Fibroblast of lung (primary cell): ENCODE measurements at regions not wholly inside any gene's neighbourhood (a gene's known extent, or its start where the extent isn't known, plus 50 kb on each side); places are given as distances from the start of the nearest gene placed in this dataset.

ENCODE experiments used
- CTCF ChIP-seq, 2 donors: IDR thresholded peaks in 1 of 2; conservative IDR thresholded peaks in 1 of 2; 1 replicate in 1 of 2; 2 replicates in 1 of 2; pipeline ENCODE4 v1.5.1; 2011 to 2012; ENCODE audit warnings: low read length in 2 of 2, control low read depth in 1 of 2, inconsistent platforms in 1 of 2, low read depth in 1 of 2, mild to moderate bottlenecking in 1 of 2
- EZH2 ChIP-seq: IDR thresholded peaks from 2 replicates; pipeline ENCODE4 v1.5.1; 2012; ENCODE audit warnings: low read length, control low read depth, mild to moderate bottlenecking; ENCODE audit errors: missing control alignments

GRCh38 chr22:40094485-40094884 lies 83.2 kb upstream of the TNRC6B start:
- TF ChIP-seq CTCF (conservative IDR thresholded peaks at IDR 0.05 in 1 of 2, IDR thresholded peaks at IDR 0.05 in 1 of 2; ENCODE audit: low read depth in 1 of 2, low read length in 2 of 2) (no peak), EZH2 (no peak)
